ENCODE measurements at regions not wholly inside any gene's neighbourhood (a gene's known extent, or its start where the extent isn't known, plus 50 kb on each side); places are given as distances from the start of the nearest gene placed in this dataset.

GRCh38 chr18:27447930-27448329, 262.8 kb upstream of the CHST9 start:
- no TSS peak for BruUV-seq (replicated peaks)
- POLR2A ChIA-PET: no interaction called here

GRCh38 chr18:27447451-27447881, 262.4 kb upstream of the CHST9 start:
- BruUV-seq (replicated peaks): no TSS peak
- no peak overlapping the region for H3K4me3 ChIP-seq (ENCODE audit: low read depth in 2 of 2, low read length in 2 of 2)
- H3K36me3 ChIP-seq (ENCODE audit: control insufficient read depth, insufficient read depth, low read length): no peaks in the 10 kb centered on the region
- intact Hi-C loops (cut with micrococcal nuclease; ENCODE audit: unreplicated experiment) (no loop called here), in situ Hi-C loops (cut with HindIII; ENCODE audit: low pct_unique_long_range_greater_than_20kb, low sequenced_read_pairs) (no loop called here)
- no peaks in the 10 kb centered on the region for H3K4me1 ChIP-seq (ENCODE audit: control insufficient read depth, insufficient read depth, low read length)
- DNase-seq (ENCODE audit: low read depth, low spot score): no peak
- no peaks in the 10 kb centered on the region for H3K27me3 ChIP-seq (ENCODE audit: control insufficient read depth, insufficient read depth, low read length)
- no peak overlapping the region for H3K27ac ChIP-seq (ENCODE audit: low read length)
- no peaks in the 10 kb centered on the region for H3K9me3 ChIP-seq (ENCODE audit: control insufficient read depth, insufficient read depth, low read depth, low read length)
- POLR2A ChIA-PET: no interaction called here
- CTCF ChIA-PET: no interaction called here
- no peak for ATAC-seq
- TF ChIP-seq REST (IDR thresholded peaks at IDR 0.05; ENCODE audit: insufficient read depth in 1 of 2, low read depth in 2 of 2, low read length in 1 of 2) (no peak), TCF7L2 (IDR thresholded peaks at IDR 0.05; ENCODE audit: low read depth, low read length) (no peak), SIN3A (IDR thresholded peaks at IDR 0.05; ENCODE audit: borderline replicate concordance, insufficient read depth, low read depth, low read length) (no peak), POLR2AphosphoS5 (IDR thresholded peaks at IDR 0.05; ENCODE audit: low read depth, low read length) (no peak)

More at GRCh38 chr18:27447930-27448329, 262.8 kb upstream of the CHST9 start:
- no peak overlapping the region for H3K27ac ChIP-seq (ENCODE audit: low read length)
- in situ Hi-C loops (cut with HindIII; ENCODE audit: low pct_unique_long_range_greater_than_20kb, low sequenced_read_pairs) (no loop called here), intact Hi-C loops (cut with micrococcal nuclease; ENCODE audit: unreplicated experiment) (no loop called here)
- H3K4me1 ChIP-seq (ENCODE audit: control insufficient read depth, insufficient read depth, low read length): no peaks in the 10 kb centered on the region
- DNase-seq (ENCODE audit: low read depth, low spot score) (no peak), ATAC-seq (no peak)
- no peaks in the 10 kb centered on the region for H3K36me3 ChIP-seq (ENCODE audit: control insufficient read depth, insufficient read depth, low read length)
- TF ChIP-seq TCF7L2 (IDR thresholded peaks at IDR 0.05; ENCODE audit: low read depth, low read length): no peak
- no peak for TF ChIP-seq SIN3A (IDR thresholded peaks at IDR 0.05; ENCODE audit: borderline replicate concordance, insufficient read depth, low read depth, low read length)
- no peak for TF ChIP-seq POLR2AphosphoS5 (IDR thresholded peaks at IDR 0.05; ENCODE audit: low read depth, low read length)
- no peak for TF ChIP-seq CTCF (IDR thresholded peaks at IDR 0.05)
- TF ChIP-seq REST (IDR thresholded peaks at IDR 0.05; ENCODE audit: insufficient read depth in 1 of 2, low read depth in 2 of 2, low read length in 1 of 2): no peak
- no peaks in the 10 kb centered on the region for H3K9me3 ChIP-seq (ENCODE audit: control insufficient read depth, insufficient read depth, low read depth, low read length)
- H3K4me3 ChIP-seq (ENCODE audit: low read depth in 2 of 2, low read length in 2 of 2): no peak overlapping the region
- CTCF ChIA-PET: no interaction called here
- H3K27me3 ChIP-seq (ENCODE audit: control insufficient read depth, insufficient read depth, low read length): no peaks in the 10 kb centered on the region

All from Panc1 (cell line).